ENCODE measurements at regions not wholly inside any gene's neighbourhood (a gene's known extent, or its start where the extent isn't known, plus 50 kb on each side); places are given as distances from the start of the nearest gene placed in this dataset.

GRCh38 chr13:29952245-29952644 lies 101.8 kb upstream of the UBL3 start:
- FAIRE-seq = no peak

DNA sequence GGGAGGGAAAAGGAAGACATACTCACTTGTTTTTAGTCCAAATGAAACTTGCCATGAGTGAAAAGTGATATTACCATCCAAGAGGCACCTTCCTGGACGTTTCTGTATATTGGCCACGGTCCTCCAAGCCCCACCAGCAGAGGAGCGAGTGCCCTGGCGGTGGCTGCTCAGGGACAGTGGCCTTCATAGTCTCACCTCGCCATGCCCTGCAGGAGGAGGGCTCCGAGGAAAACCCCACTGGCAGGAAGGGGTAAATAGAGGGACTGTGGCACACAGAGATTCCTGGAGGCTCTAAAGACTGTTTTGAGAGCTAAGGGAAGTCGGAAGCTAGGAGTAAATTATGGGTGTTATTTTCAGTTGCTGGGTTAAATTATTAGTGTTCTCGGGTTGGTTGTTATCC lies 98.4 kb upstream of the UBL3 start:
- FAIRE-seq = no peak

- FAIRE-seq = no peak
These were observed 97.8 kb upstream of the UBL3 start for GRCh38 chr13:29948244-29948643.

- FAIRE-seq = no peak
These were observed 97.4 kb upstream of the UBL3 start for GRCh38 chr13:29947839-29948238.

DNA sequence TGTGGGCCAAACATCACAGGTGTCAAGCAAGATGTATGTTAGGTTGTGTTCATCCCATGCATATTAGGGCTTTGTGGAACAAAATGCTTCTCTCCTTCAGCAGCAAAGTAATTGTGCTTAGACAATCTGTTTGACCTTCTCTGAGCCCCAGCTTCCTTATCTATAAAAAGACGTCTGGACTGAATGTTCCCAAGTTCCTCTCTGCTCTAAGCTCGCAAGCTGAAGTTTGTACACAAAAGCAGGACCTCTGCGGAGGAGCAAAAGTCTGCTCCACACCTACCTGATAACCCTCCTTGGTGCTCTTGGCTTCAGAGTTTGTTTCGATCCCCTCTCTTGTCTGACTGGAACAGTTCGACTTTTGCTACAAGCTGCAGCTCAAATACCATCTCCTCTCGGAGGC lies 95.7 kb upstream of the UBL3 start:
- FAIRE-seq = no peak

GRCh38 chr13:29943686-29944085 lies 93.3 kb upstream of the UBL3 start:
- no peak for FAIRE-seq

GRCh38 chr13:29943273-29943672 lies 92.9 kb upstream of the UBL3 start:
- no peak for FAIRE-seq

DNA sequence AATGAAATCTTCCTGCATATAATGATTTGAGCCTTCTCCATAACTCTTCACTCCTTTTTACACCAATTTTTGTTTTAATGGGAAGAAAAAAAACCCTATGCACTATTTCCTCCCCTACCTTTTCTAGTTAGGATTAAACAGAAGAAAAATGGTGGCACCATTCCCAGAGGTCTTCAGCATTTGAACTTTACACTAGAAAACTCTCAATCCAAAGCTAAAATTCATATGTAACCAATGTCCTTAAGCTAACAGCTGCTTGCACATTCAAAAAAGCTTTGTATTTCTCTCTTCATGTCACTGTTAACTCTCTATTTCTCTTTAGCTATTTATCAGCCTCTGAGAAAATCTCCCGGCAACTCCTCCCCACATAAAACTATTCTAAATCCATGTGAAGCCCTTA lies 90.3 kb upstream of the UBL3 start:
- FAIRE-seq = no peak

- no peak for FAIRE-seq
These were observed 88.7 kb upstream of the UBL3 start for GRCh38 chr13:29939158-29939557.

GRCh38 chr13:29937841-29938240 lies 87.4 kb upstream of the UBL3 start:
- FAIRE-seq = no peak

DNA sequence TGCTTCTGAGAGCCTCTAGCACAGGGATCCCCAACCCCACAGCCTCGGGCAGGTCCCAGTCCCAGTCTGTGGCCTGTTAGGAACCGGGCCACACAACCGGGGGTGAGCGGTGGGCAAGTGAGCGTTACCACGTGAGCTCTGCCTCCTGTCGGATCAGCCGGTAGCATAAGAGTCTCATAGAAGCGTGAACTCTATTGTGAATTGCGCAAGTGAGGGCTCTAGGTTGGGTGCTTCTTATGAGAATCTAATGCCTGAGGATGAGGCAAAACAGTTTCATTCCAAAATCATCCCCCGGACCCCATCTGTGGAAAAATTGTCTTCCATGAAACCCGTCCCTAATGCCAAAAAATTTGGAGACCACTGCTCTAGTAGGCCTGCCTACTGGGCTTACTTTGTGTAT lies 87.0 kb upstream of the UBL3 start:
- FAIRE-seq = no peak

- FAIRE-seq = no peak
These were observed 86.5 kb upstream of the UBL3 start for GRCh38 chr13:29936956-29937355.

GRCh38 chr13:29936051-29936813 lies 85.8 kb upstream of the UBL3 start:
- FAIRE-seq = no peak

DNA sequence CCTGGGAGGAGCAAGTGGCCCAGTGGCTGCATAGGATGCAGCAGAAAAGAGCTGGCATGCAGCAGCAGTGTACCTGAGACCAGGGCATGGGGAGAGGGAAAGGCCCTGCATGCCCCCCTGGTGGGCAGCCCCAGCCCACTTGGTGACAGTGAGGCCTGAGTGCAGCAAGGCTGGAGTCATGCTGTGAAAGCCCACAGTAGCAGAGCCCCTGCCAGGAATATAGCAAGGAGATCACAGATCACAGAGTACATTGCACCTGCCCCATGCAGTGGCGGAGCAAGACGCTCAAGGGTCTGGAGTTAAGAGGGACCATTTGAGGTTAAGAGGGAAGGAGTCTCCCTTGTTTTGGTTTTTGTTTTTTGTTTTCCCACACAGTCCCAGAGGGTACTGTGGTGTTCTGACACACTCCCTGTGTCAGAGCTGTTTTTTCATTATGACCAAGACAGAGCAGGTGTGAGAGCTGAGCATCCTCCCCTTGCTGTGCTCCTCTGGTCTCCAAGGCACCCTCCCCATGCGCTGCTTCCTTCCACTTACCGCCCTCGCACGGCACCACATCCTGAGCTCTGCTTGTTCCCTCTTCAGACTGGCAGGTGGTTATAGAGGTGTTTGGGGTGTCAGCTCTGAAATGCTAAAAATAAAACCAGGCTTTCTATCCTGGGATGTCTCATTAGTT lies 85.0 kb upstream of the UBL3 start:
- no peak for FAIRE-seq

- no peak for FAIRE-seq
These were observed 84.3 kb upstream of the UBL3 start for GRCh38 chr13:29934531-29935308.

GRCh38 chr13:29933401-29933800 lies 83.0 kb upstream of the UBL3 start:
- FAIRE-seq = no peak

- FAIRE-seq = no peak
These were observed 81.3 kb upstream of the UBL3 start for GRCh38 chr13:29931696-29932095.

GRCh38 chr13:29929062-29929847 lies 78.8 kb upstream of the UBL3 start:
- FAIRE-seq = no peak

- FAIRE-seq = no peak
These were observed 75.7 kb upstream of the UBL3 start for GRCh38 chr13:29926098-29926476.

GRCh38 chr13:29925457-29926097 lies 75.2 kb upstream of the UBL3 start:
- FAIRE-seq = no peak

DNA sequence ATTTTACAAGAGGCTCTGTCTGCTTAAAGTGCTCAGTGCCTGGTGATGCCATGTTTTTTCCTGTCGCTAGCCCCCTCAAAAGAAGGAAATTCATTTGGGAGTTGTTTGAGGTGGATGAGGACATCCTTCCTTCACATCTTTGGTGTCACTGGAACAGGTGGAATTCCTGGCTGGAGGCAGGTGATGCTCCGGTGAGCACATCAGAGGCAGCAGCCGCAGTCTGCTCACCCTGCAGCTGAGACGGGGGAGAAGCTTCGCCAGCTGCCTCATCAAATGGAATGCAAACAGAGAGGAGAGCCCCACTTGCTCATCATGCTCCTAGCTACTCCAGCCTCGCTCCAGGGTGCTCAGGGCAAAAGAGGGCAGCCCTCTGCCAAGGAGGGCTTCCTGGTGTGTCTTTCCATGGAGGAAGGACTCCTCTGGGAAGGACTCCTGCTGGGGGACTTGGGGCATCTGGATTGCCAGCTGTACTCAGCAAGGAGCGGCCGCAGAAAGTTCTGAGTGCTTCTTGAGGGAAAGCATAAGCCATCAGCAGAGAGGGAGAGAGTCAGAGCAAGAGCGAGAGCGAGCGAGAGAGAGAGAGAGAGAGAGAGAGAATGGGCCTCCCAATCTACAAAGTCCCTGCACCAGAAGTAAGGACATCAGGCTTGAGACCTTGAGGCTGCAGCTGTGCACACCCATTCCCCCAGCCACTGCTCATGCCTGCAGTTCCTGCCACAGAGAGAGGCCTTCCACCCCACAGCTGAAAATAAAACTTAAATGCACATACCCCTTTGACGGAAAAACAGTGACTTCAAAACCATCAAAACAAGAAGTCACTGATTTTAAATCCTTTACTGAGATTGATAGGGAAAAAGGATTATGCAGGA lies 74.3 kb upstream of the UBL3 start:
- no peak for FAIRE-seq

All from islet of Langerhans (tissue), 1 donor.